ENCODE measurements at regions not wholly inside any gene's neighbourhood (a gene's known extent, or its start where the extent isn't known, plus 50 kb on each side); places are given as distances from the start of the nearest gene placed in this dataset.
"Not testable (repeated sequence)": the region's sequence is repeated elsewhere in the genome, so short reads cannot be mapped to it uniquely, and the experiment has no call there.

DNA sequence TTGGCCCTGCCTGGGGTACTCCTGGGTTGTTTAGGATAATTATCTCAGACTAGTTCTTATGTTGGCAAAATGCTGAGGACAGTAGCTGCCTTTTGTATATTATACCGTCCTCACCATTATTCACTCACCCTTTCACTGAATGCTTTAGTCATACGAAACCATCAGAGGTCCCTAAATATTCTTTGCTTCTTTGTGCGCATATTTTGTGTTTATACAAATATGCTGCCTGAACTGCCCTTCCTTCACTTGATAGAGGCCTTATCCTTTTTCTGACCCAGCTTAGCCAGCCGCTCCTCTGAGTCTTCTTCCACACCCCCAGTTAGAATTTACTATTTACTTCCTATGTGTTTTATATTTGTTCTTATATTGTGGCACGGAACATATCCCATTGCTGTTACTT lies 70.2 kb upstream of the OSBPL3 start:
- no peak overlapping the region for H3K4me3 ChIP-seq (ENCODE audit: insufficient read depth, low read depth, low read length)
- no peak overlapping the region for H3K9ac ChIP-seq (ENCODE audit: low read length)
- no peaks in the 10 kb centered on the region for H3K4me1 Mint-ChIP-seq (ENCODE audit: low read depth, unreplicated experiment)
- H4K20me1 ChIP-seq (ENCODE audit: insufficient read depth, low read length): no peaks in the 10 kb centered on the region
- peaks cover 5% of the 10 kb centered on the region for H3K27me3 ChIP-seq (ENCODE audit: insufficient read depth, low read length)
- H3K9me3 Mint-ChIP-seq (ENCODE audit: unreplicated experiment): peaks cover 7% of the 10 kb centered on the region
- peaks cover 6% of the 10 kb centered on the region for H3K27me3 Mint-ChIP-seq (ENCODE audit: low read depth, unreplicated experiment)
- H3K36me3 Mint-ChIP-seq (ENCODE audit: low read depth, unreplicated experiment): no peaks in the 10 kb centered on the region
- H3K27ac ChIP-seq (ENCODE audit: low read depth, low read length): no peak overlapping the region
- H3K4me2 ChIP-seq (ENCODE audit: low read length): no peak overlapping the region
- H3K27ac Mint-ChIP-seq (ENCODE audit: unreplicated experiment): no peak overlapping the region
- no peaks in the 10 kb centered on the region for H3K4me1 ChIP-seq (ENCODE audit: insufficient read depth, low read length)
- H3K4me3 Mint-ChIP-seq (ENCODE audit: unreplicated experiment): no peak overlapping the region
- no peak overlapping the region for H2AFZ ChIP-seq (ENCODE audit: low read depth, low read length)
- H3K79me2 ChIP-seq (ENCODE audit: insufficient read depth, low read length): no peaks in the 10 kb centered on the region
- H3K9me3 ChIP-seq (ENCODE audit: insufficient read depth, low read depth, low read length): peaks cover 4% of the 10 kb centered on the region
- FAIRE-seq (no peak), DNase-seq (ENCODE audit: low read depth) (no peak)
- no peak for TF ChIP-seq EZH2 (IDR thresholded peaks at IDR 0.05; ENCODE audit: insufficient read depth, low read length)
- TF ChIP-seq, protein P1, sequence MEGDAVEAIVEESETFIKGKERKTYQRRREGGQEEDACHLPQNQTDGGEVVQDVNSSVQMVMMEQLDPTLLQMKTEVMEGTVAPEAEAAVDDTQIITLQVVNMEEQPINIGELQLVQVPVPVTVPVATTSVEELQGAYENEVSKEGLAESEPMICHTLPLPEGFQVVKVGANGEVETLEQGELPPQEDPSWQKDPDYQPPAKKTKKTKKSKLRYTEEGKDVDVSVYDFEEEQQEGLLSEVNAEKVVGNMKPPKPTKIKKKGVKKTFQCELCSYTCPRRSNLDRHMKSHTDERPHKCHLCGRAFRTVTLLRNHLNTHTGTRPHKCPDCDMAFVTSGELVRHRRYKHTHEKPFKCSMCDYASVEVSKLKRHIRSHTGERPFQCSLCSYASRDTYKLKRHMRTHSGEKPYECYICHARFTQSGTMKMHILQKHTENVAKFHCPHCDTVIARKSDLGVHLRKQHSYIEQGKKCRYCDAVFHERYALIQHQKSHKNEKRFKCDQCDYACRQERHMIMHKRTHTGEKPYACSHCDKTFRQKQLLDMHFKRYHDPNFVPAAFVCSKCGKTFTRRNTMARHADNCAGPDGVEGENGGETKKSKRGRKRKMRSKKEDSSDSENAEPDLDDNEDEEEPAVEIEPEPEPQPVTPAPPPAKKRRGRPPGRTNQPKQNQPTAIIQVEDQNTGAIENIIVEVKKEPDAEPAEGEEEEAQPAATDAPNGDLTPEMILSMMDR (IDR thresholded peaks at IDR 0.05; ENCODE audit: insufficient read depth, low read depth, low read length): no peak
- no peaks in the 10 kb centered on the region for H3K36me3 ChIP-seq (ENCODE audit: insufficient read depth, low read length)

DNA sequence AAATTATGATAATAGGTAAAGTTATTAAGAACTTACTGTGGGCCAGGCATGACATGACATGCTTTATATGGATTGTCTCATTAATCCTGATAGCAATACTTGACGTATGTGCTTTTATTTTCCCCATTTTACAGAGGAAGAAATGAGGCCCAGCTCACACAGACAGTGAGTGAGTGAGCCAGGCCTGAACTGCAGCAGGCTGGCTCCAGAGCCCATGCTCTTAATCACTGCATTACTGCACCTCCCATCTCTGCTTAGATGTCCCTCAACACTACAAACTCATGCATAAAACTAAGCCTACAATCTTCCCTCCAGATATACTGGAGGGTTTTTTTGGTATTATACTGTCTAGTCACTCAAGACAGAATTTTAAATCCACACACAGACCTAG lies 68.5 kb upstream of the OSBPL3 start:
- H3K9ac ChIP-seq (ENCODE audit: low read length): no peak overlapping the region
- no peaks in the 10 kb centered on the region for H3K4me1 ChIP-seq (ENCODE audit: insufficient read depth, low read length)
- no peak for TF ChIP-seq EZH2 (IDR thresholded peaks at IDR 0.05; ENCODE audit: insufficient read depth, low read length)
- TF ChIP-seq, protein P1 (IDR thresholded peaks at IDR 0.05; ENCODE audit: insufficient read depth, low read depth, low read length): no peak
- no peaks in the 10 kb centered on the region for H3K36me3 Mint-ChIP-seq (ENCODE audit: low read depth, unreplicated experiment)
- peaks cover 4% of the 10 kb centered on the region for H3K9me3 Mint-ChIP-seq (ENCODE audit: unreplicated experiment)
- H3K27ac ChIP-seq (ENCODE audit: low read depth, low read length): no peak overlapping the region
- H3K27me3 Mint-ChIP-seq (ENCODE audit: low read depth, unreplicated experiment): no peaks in the 10 kb centered on the region
- peaks cover 4% of the 10 kb centered on the region for H3K9me3 ChIP-seq (ENCODE audit: insufficient read depth, low read depth, low read length)
- no peaks in the 10 kb centered on the region for H3K4me1 Mint-ChIP-seq (ENCODE audit: low read depth, unreplicated experiment)
- no peak overlapping the region for H3K27ac Mint-ChIP-seq (ENCODE audit: unreplicated experiment)
- H3K27me3 ChIP-seq (ENCODE audit: insufficient read depth, low read length): peaks cover 5% of the 10 kb centered on the region
- H3K4me3 ChIP-seq (ENCODE audit: insufficient read depth, low read depth, low read length): no peak overlapping the region
- no peaks in the 10 kb centered on the region for H3K36me3 ChIP-seq (ENCODE audit: insufficient read depth, low read length)
- H2AFZ ChIP-seq (ENCODE audit: low read depth, low read length): no peak overlapping the region
- H4K20me1 ChIP-seq (ENCODE audit: insufficient read depth, low read length): no peaks in the 10 kb centered on the region
- FAIRE-seq (no peak), DNase-seq (ENCODE audit: low read depth) (no peak)
- no peak overlapping the region for H3K4me3 Mint-ChIP-seq (ENCODE audit: unreplicated experiment)
- H3K79me2 ChIP-seq (ENCODE audit: insufficient read depth, low read length): no peaks in the 10 kb centered on the region
- no peak overlapping the region for H3K4me2 ChIP-seq (ENCODE audit: low read length)

DNA sequence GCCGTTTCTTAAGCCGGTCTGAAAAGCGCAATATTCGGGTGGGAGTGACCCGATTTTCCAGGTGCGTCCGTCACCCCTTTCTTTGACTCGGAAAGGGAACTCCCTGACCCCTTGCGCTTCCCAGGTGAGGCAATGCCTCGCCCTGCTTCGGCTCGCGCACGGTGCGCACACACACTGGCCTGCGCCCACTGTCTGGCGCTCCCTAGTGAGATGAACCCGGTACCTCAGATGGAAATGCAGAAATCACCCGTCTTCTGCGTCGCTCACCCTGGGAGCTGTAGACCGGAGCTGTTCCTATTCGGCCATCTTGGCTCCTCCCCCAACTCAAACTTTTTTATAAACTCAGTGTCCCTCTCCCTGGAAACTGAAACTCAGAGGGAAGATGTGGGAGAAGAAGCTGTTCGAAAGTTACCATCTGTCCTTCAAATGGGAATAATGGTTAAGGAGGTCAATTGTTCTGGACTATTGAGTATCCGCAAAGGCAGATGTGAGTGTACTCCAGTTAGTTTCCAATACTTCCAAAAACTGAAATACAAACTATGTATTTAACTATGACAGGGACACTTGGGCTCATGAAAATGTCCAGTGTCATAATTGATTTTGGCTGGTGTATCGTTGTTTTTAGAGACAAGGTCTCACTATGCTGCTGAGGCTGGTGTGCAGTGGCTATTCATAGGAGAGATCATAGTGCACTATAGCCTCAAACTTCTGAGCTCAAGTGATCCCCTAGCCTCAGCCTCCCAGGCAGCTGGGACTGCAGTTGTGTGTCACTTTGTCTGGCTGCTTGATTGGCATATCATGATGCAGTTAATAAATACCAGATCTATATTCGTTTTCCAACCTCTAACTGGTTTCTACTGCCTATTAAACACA lies 67.8 kb upstream of the OSBPL3 start:
- not testable (repeated sequence) for H3K4me3 ChIP-seq (ENCODE audit: insufficient read depth, low read depth, low read length); H3K9ac ChIP-seq (ENCODE audit: low read length); H3K36me3 Mint-ChIP-seq (ENCODE audit: low read depth, unreplicated experiment); H4K20me1 ChIP-seq (ENCODE audit: insufficient read depth, low read length); H3K4me1 ChIP-seq (ENCODE audit: insufficient read depth, low read length); H3K27me3 ChIP-seq (ENCODE audit: insufficient read depth, low read length); H3K79me2 ChIP-seq (ENCODE audit: insufficient read depth, low read length); H3K36me3 ChIP-seq (ENCODE audit: insufficient read depth, low read length); H3K27me3 Mint-ChIP-seq (ENCODE audit: low read depth, unreplicated experiment); H3K9me3 Mint-ChIP-seq (ENCODE audit: unreplicated experiment); H3K9me3 ChIP-seq (ENCODE audit: insufficient read depth, low read depth, low read length); H3K4me3 Mint-ChIP-seq (ENCODE audit: unreplicated experiment); H2AFZ ChIP-seq (ENCODE audit: low read depth, low read length); H3K4me2 ChIP-seq (ENCODE audit: low read length); H3K27ac Mint-ChIP-seq (ENCODE audit: unreplicated experiment); DNase-seq (ENCODE audit: low read depth); H3K27ac ChIP-seq (ENCODE audit: low read depth, low read length); FAIRE-seq; H3K4me1 Mint-ChIP-seq (ENCODE audit: low read depth, unreplicated experiment)
